ENCODE measurements at regions not wholly inside any gene's neighbourhood (a gene's known extent, or its start where the extent isn't known, plus 50 kb on each side); places are given as distances from the start of the nearest gene placed in this dataset.
"Not testable (repeated sequence)": the region's sequence is repeated elsewhere in the genome, so short reads cannot be mapped to it uniquely, and the experiment has no call there.

DNA sequence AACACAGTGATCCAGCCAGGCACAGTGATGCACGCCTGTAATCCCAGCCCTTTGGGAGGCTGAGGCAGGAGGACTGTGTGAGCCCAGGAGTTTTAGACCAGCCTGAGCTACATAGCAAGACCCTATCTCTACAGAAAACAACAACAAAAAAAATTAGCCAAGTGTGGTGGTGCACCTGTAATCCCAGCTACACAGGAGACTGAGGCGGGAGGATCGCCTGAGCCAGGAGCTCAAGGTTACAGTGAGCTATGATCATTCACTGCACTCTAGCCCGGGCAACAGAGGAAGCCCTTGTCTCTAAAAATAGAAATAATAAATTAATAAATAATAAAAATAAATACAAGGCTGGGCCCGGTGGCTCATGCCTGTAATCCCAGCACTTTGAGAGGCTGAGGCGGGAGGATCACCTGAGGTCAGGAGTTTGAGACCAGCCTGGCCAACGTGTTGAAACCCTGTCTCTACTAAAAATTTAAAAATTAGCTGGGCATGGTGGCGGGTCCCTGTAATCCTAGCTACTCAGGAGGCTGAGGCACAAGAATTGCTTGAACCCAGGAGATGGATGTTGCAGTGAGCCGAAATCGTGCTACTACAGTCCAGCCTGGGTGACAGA lies 75.5 kb upstream of the GRIN2A start:
- FAIRE-seq; H3K27ac ChIP-seq (ENCODE audit: insufficient read depth, low read depth, low read length); H3K36me3 ChIP-seq (ENCODE audit: control insufficient read depth in 2 of 2, extremely low read depth in 1 of 2, insufficient read depth in 2 of 2, low read length in 2 of 2); dilution Hi-C loops (cut with MboI; ENCODE audit: extremely low pct_ligation_motif_present, low sequenced_read_pairs); H3K27me3 ChIP-seq (ENCODE audit: control insufficient read depth in 2 of 2, insufficient read depth in 2 of 2, low read length in 2 of 2); DNase-seq (ENCODE audit: low read depth, low spot score); H3K79me2 ChIP-seq (ENCODE audit: control insufficient read depth, insufficient read depth, low read length); H3K9me3 ChIP-seq (replicated peaks; ENCODE audit: control insufficient read depth, insufficient read depth, low read length); H2AFZ ChIP-seq (ENCODE audit: low read depth, low read length); POLR2A ChIA-PET; H3K4me3 ChIP-seq (replicated peaks in 1 of 3; ENCODE audit: insufficient read depth in 1 of 3, low read depth in 1 of 3, low read length in 3 of 3); H3K9me1 ChIP-seq (replicated peaks; ENCODE audit: control insufficient read depth, extremely low read depth, insufficient read depth, low read length); BruUV-seq (replicated peaks); H3K9ac ChIP-seq (replicated peaks; ENCODE audit: extremely low read depth, insufficient read depth, low read length); H3K4me2 ChIP-seq (ENCODE audit: insufficient read depth, low read length); H4K20me1 ChIP-seq (replicated peaks; ENCODE audit: control insufficient read depth, extremely low read depth, insufficient read depth, low read length); H3K4me1 ChIP-seq (ENCODE audit: control insufficient read depth, extremely low read depth, insufficient read depth, low read length): not testable (repeated sequence)
- intact Hi-C loops (cut with micrococcal nuclease) = loop anchor here (1.0 kb wide), 1 partner anchor 480 kb away; no protein-coding TSS in a partner anchor
- CTCF ChIA-PET = interaction anchor here (0.8 to 4.2 kb wide), 4 partner anchors 224 to 479 kb away, joined by 3 to 90 read pairs (median 4); no protein-coding TSS in a partner anchor

DNA sequence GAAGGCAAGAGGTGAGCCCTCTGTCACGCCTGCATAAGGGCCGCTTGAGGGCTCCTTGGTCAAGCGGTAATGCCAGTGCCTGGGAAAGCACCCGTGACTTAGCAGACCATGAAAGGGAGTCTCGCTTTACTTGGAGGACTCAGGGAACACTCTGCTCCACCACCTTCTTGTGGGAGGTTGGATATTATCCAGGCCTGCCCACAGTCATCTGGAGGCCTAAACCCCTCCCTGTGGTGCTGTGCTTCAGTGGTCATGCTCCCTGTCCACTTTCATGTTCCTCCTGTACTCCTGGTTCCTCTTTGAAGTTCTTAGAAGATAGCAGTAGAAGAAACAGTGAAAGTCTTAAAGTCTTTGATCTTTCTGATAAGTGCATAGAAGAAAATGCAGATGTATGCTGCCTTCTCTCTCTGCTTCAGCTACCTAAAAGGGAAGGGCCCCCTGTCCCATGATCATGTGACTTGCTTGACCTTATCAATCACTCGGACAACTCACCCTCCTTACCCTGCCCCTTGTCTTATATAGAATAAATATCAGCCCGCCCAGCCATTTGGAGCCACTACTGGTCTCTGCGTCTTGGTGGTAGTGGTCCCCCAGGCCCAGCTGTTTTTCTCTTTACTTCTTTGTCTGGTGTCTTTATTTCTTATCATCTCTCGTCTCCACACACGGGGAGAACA lies 76.8 kb upstream of the GRIN2A start:
- H4K20me1 ChIP-seq (replicated peaks; ENCODE audit: control insufficient read depth, extremely low read depth, insufficient read depth, low read length); H3K36me3 ChIP-seq (ENCODE audit: control insufficient read depth in 2 of 2, extremely low read depth in 1 of 2, insufficient read depth in 2 of 2, low read length in 2 of 2); dilution Hi-C loops (cut with MboI; ENCODE audit: extremely low pct_ligation_motif_present, low sequenced_read_pairs); POLR2A ChIA-PET; H3K79me2 ChIP-seq (ENCODE audit: control insufficient read depth, insufficient read depth, low read length); H3K4me3 ChIP-seq (replicated peaks in 1 of 3; ENCODE audit: insufficient read depth in 1 of 3, low read depth in 1 of 3, low read length in 3 of 3); H3K9me1 ChIP-seq (replicated peaks; ENCODE audit: control insufficient read depth, extremely low read depth, insufficient read depth, low read length); H3K4me1 ChIP-seq (ENCODE audit: control insufficient read depth, extremely low read depth, insufficient read depth, low read length); H3K4me2 ChIP-seq (ENCODE audit: insufficient read depth, low read length); H3K9ac ChIP-seq (replicated peaks; ENCODE audit: extremely low read depth, insufficient read depth, low read length); FAIRE-seq; BruUV-seq (replicated peaks); H3K9me3 ChIP-seq (replicated peaks; ENCODE audit: control insufficient read depth, insufficient read depth, low read length); H3K27me3 ChIP-seq (ENCODE audit: control insufficient read depth in 2 of 2, insufficient read depth in 2 of 2, low read length in 2 of 2); H3K27ac ChIP-seq (ENCODE audit: insufficient read depth, low read depth, low read length); H2AFZ ChIP-seq (ENCODE audit: low read depth, low read length); intact Hi-C loops (cut with micrococcal nuclease); DNase-seq (ENCODE audit: low read depth, low spot score): not testable (repeated sequence)
- CTCF ChIA-PET = interaction anchor here (1.0 to 4.2 kb wide), 2 partner anchors 250 to 251 kb away, joined by 6 to 90 read pairs; no protein-coding TSS in a partner anchor
